ENCODE measurements at regions not wholly inside any gene's neighbourhood (a gene's known extent, or its start where the extent isn't known, plus 50 kb on each side); places are given as distances from the start of the nearest gene placed in this dataset.

GRCh38 chr18:46226461-46226860, 122.3 kb downstream of the HAUS1 start:
- TF ChIP-seq POU6F1 (CRISPR knock-in tag; IDR thresholded peaks at IDR 0.05; ENCODE audit: borderline replicate concordance, low read depth) (no peak), RARB (CRISPR knock-in tag; IDR thresholded peaks at IDR 0.05) (no peak), BACH2 (CRISPR knock-in tag; IDR thresholded peaks at IDR 0.05; ENCODE audit: borderline replicate concordance) (no peak)
- TF ChIP-seq, protein P1, sequence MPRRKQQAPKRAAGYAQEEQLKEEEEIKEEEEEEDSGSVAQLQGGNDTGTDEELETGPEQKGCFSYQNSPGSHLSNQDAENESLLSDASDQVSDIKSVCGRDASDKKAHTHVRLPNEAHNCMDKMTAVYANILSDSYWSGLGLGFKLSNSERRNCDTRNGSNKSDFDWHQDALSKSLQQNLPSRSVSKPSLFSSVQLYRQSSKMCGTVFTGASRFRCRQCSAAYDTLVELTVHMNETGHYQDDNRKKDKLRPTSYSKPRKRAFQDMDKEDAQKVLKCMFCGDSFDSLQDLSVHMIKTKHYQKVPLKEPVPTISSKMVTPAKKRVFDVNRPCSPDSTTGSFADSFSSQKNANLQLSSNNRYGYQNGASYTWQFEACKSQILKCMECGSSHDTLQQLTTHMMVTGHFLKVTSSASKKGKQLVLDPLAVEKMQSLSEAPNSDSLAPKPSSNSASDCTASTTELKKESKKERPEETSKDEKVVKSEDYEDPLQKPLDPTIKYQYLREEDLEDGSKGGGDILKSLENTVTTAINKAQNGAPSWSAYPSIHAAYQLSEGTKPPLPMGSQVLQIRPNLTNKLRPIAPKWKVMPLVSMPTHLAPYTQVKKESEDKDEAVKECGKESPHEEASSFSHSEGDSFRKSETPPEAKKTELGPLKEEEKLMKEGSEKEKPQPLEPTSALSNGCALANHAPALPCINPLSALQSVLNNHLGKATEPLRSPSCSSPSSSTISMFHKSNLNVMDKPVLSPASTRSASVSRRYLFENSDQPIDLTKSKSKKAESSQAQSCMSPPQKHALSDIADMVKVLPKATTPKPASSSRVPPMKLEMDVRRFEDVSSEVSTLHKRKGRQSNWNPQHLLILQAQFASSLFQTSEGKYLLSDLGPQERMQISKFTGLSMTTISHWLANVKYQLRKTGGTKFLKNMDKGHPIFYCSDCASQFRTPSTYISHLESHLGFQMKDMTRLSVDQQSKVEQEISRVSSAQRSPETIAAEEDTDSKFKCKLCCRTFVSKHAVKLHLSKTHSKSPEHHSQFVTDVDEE (CRISPR knock-in tag; IDR thresholded peaks at IDR 0.05), result no peak

All from SK-N-SH treated with all-trans-retinoic acid at 6 μM for 48 hours (cell line).